ENCODE measurements at regions not wholly inside any gene's neighbourhood (a gene's known extent, or its start where the extent isn't known, plus 50 kb on each side); places are given as distances from the start of the nearest gene placed in this dataset.

- Histone ChIP-seq H3K27me3 (ENCODE audit: insufficient read depth) (no peaks in the 10 kb centered on the region), H4K20me1 (ENCODE audit: insufficient read depth) (no peaks in the 10 kb centered on the region), H3K9me3 (no peaks in the 10 kb centered on the region), H3F3A (replicated peaks; ENCODE audit: insufficient read depth) (no peaks in the 10 kb centered on the region), H2AFZ (ENCODE audit: low read depth) (no peak overlapping the region), H3K4me2 (no peak overlapping the region), H3K4me3 (ENCODE audit: low read depth in 2 of 2, low read length in 1 of 2) (no peak overlapping the region), H3K9ac (no peak overlapping the region), H3K79me2 (ENCODE audit: insufficient read depth) (no peaks in the 10 kb centered on the region), H3K4me1 (ENCODE audit: control insufficient read depth in 1 of 2, insufficient read depth in 2 of 2, low read depth in 1 of 2, low read length in 1 of 2) (no peaks in the 10 kb centered on the region; a peak in 1 of 4 replicates), H3K27ac (ENCODE audit: low read depth in 2 of 2, low read length in 1 of 2) (no peak overlapping the region), H3K36me3 (replicated peaks in 1 of 2; ENCODE audit: control insufficient read depth in 1 of 2, insufficient read depth in 2 of 2, low read length in 1 of 2) (peaks cover 0 to 5% of the 10 kb centered on the region in 2 experiments), H3K9me2 (no peaks in the 10 kb centered on the region)
- no peak for DNase-seq
- no peak for TF ChIP-seq MAX (IDR thresholded peaks at IDR 0.05; ENCODE audit: low read depth)
- no peak for TF ChIP-seq CTCF (IDR thresholded peaks at IDR 0.05)
- TF ChIP-seq NFIC (IDR thresholded peaks at IDR 0.05; ENCODE audit: borderline replicate concordance), result no peak
- no peak for TF ChIP-seq RFX5 (IDR thresholded peaks at IDR 0.05; ENCODE audit: low read length)
- no peak for TF ChIP-seq USF1 (IDR thresholded peaks at IDR 0.05; ENCODE audit: borderline replicate concordance, low read depth)
- no peak for TF ChIP-seq JUND (IDR thresholded peaks at IDR 0.05)
- no peak for TF ChIP-seq IRF3 (IDR thresholded peaks at IDR 0.05; ENCODE audit: low read depth, low read length)
- no peak for TF ChIP-seq YY1 (IDR thresholded peaks at IDR 0.05; ENCODE audit: low read depth)
- TF ChIP-seq FOSL2 (IDR thresholded peaks at IDR 0.05; ENCODE audit: borderline replicate concordance, low read depth), result no peak
- no peak for TF ChIP-seq REST (IDR thresholded peaks at IDR 0.05; ENCODE audit: low read depth, low read length)
- no peak for TF ChIP-seq MXI1 (IDR thresholded peaks at IDR 0.05; ENCODE audit: low read depth, low read length)
- no peak for TF ChIP-seq POLR2AphosphoS5 (IDR thresholded peaks at IDR 0.05; ENCODE audit: low read depth, low read length)
- no peak for TF ChIP-seq GATA2 (CRISPR knock-in tag; IDR thresholded peaks at IDR 0.05)
- no peak for TF ChIP-seq RXRA (IDR thresholded peaks at IDR 0.05; ENCODE audit: borderline replicate concordance, low read depth)
- ChIA-PET CTCF (no interaction called here), POLR2A (no interaction called here)
- 97% methylated on average over 3 of the region's 3 CpGs for WGBS (ENCODE audit: low lambda C conversion rate)
These were observed 85.1 kb upstream of the CCDC91 start for GRCh38 chr12:28104903-28105864.
